SK-N-SH (cell line): ENCODE measurements at regions not wholly inside any gene's neighbourhood (a gene's known extent, or its start where the extent isn't known, plus 50 kb on each side); places are given as distances from the start of the nearest gene placed in this dataset.

Experiments
- RAD21 ChIP-seq: IDR thresholded peaks from 2 replicates; pipeline ENCODE4 v1.6.1; 2012; ENCODE audit warnings: mild to moderate bottlenecking, low read length
- TEAD4 ChIP-seq: IDR thresholded peaks from 2 replicates; pipeline ENCODE4 v1.4.0; 2012; ENCODE audit warnings: mild to moderate bottlenecking, borderline replicate concordance; ENCODE audit not compliant: insufficient read depth
- TF ChIP-seq, protein P1 (sequence below): fragments of 200-600 bp; sonication (generic); IDR thresholded peaks from 2 replicates; pipeline ENCODE4 v1.6.1; 2017; ENCODE audit warnings: antibody characterized with exemption, mild to moderate bottlenecking, moderate library complexity
- TF ChIP-seq, protein P2 (sequence below): fragments of 150-350 bp; IDR thresholded peaks from 2 replicates; pipeline ENCODE4 v1.6.1; 2016; ENCODE audit warnings: mild to moderate bottlenecking, low read depth, low read length

DNA sequence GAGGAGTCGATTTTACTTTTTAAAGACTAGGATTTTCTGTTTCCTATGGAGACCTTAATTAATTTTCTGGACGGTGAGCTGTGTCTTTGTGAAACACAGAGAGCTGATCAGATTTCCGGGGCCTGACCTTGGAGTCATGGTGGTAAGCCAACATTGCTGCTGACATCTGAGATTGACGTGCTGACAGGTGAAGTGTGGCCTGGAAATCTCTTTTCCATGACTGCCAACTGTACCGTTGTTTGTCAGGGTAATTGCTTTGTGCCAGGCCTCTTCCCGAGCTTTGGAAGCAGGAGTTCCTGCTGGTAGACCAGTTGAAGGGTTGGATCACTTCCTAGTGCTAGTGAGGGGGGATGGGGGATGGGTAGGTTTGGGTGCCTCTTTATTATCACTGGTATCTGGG lies 71.2 kb downstream of the ADRA2A start:
- TF ChIP-seq, protein P1, sequence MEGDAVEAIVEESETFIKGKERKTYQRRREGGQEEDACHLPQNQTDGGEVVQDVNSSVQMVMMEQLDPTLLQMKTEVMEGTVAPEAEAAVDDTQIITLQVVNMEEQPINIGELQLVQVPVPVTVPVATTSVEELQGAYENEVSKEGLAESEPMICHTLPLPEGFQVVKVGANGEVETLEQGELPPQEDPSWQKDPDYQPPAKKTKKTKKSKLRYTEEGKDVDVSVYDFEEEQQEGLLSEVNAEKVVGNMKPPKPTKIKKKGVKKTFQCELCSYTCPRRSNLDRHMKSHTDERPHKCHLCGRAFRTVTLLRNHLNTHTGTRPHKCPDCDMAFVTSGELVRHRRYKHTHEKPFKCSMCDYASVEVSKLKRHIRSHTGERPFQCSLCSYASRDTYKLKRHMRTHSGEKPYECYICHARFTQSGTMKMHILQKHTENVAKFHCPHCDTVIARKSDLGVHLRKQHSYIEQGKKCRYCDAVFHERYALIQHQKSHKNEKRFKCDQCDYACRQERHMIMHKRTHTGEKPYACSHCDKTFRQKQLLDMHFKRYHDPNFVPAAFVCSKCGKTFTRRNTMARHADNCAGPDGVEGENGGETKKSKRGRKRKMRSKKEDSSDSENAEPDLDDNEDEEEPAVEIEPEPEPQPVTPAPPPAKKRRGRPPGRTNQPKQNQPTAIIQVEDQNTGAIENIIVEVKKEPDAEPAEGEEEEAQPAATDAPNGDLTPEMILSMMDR: no peak
- TF ChIP-seq, protein P2, sequence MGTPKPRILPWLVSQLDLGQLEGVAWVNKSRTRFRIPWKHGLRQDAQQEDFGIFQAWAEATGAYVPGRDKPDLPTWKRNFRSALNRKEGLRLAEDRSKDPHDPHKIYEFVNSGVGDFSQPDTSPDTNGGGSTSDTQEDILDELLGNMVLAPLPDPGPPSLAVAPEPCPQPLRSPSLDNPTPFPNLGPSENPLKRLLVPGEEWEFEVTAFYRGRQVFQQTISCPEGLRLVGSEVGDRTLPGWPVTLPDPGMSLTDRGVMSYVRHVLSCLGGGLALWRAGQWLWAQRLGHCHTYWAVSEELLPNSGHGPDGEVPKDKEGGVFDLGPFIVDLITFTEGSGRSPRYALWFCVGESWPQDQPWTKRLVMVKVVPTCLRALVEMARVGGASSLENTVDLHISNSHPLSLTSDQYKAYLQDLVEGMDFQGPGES: no peak
- no peak for TF ChIP-seq TEAD4
- TF ChIP-seq RAD21: no peak
